Smooth muscle cell (in vitro differentiated cells): ENCODE measurements at regions not wholly inside any gene's neighbourhood (a gene's known extent, or its start where the extent isn't known, plus 50 kb on each side); places are given as distances from the start of the nearest gene placed in this dataset.

Experiments used
- DNase-seq: peaks from one replicate; lab custom pipeline; 2025; ENCODE audit not compliant: unreplicated experiment; lab: John Stamatoyannopoulos, UW
- H2AFZ ChIP-seq: fragments of 200-600 bp; sonication (generic); 2 replicates; pipeline ENCODE4 v1.6.0; 2016; ENCODE audit warnings: antibody characterized with exemption, low read depth, mild to moderate bottlenecking
- H3F3A ChIP-seq: fragments of 200-600 bp; sonication (generic); 2 replicates; pipeline ENCODE4 v1.6.0; 2017; ENCODE audit warnings: antibody characterized with exemption, low read depth
- H3K27ac ChIP-seq: fragments of 200-600 bp; sonication (generic); 2 replicates; pipeline ENCODE4 v1.5.1; 2016; ENCODE audit warnings: low read depth, mild to moderate bottlenecking
- H3K27me3 ChIP-seq: fragments of 200-600 bp; sonication (generic); 2 replicates; pipeline ENCODE4 v1.6.1; 2016; ENCODE audit warnings: low read depth, mild to moderate bottlenecking
- H3K36me3 ChIP-seq: fragments of 200-600 bp; sonication (generic); 2 replicates; pipeline ENCODE4 v1.5.1; 2016; ENCODE audit warnings: low read depth
- H3K4me1 ChIP-seq: fragments of 200-600 bp; sonication (generic); 2 replicates; pipeline ENCODE4 v1.5.1; 2016; ENCODE audit warnings: low read depth
- H3K4me2 ChIP-seq: fragments of 200-600 bp; sonication (generic); 2 replicates; pipeline ENCODE4 v1.6.0; 2016; ENCODE audit warnings: mild to moderate bottlenecking
- H3K4me3 ChIP-seq: fragments of 200-600 bp; sonication (generic); 2 replicates; pipeline ENCODE4 v1.5.1; 2016; ENCODE audit warnings: mild to moderate bottlenecking
- H3K79me2 ChIP-seq: fragments of 200-600 bp; sonication (generic); 2 replicates; pipeline ENCODE4 v1.6.0; 2016; ENCODE audit warnings: low read depth, mild to moderate bottlenecking
- H3K9ac ChIP-seq: fragments of 200-600 bp; sonication (generic); 2 replicates; pipeline ENCODE4 v1.6.0; 2016; ENCODE audit warnings: low read depth
- H3K9me3 ChIP-seq: fragments of 200-600 bp; sonication (generic); replicated peaks from 2 replicates; pipeline ENCODE4 v1.5.1; 2016; ENCODE audit warnings: low read depth
- H4K20me1 ChIP-seq: fragments of 200-600 bp; sonication (generic); 2 replicates; pipeline ENCODE4 v1.6.0; 2016; ENCODE audit warnings: low read depth
- CTCF ChIP-seq: fragments of 200-600 bp; sonication (generic); IDR thresholded peaks from 2 replicates; pipeline ENCODE4 v1.5.1; 2017; ENCODE audit warnings: borderline replicate concordance, mild to moderate bottlenecking, antibody characterized with exemption; ENCODE audit not compliant: insufficient read depth, poor library complexity, severe bottlenecking
- WGBS: methylation state at CpG from one replicate; pipeline ENCODE4 v1.1.7; 2016; ENCODE audit warnings: low lambda C conversion rate; 5-methylcytosine and 5-hydroxymethylcytosine counted together

DNA sequence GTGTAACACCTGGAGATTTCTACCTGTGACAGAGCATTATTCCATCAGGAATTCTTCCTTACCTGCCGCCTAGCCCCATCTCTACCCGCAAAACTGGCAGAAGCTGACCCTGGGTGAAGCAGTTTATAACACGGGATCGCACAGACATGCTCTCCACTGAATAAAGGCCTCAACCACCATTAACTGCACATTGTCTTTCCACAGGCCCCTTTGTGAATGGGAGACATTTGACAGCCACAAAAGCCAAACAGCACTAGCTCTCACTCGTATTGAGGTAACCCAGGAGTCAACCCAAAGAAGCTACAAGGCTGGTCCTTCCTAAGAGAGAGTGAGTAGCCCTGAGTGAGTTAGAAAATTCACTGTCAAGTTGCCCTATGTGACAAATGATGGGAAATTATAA, 135.6 kb downstream of the RCN1 start:
- no peak overlapping the region for H3K4me3 ChIP-seq
- no peaks in the 10 kb centered on the region for H3K79me2 ChIP-seq
- no peaks in the 10 kb centered on the region for H3K27me3 ChIP-seq
- H3K4me1 ChIP-seq, result no peaks in the 10 kb centered on the region
- WGBS, result 90% methylated on average over 5 of the region's 5 CpGs
- no peak for TF ChIP-seq CTCF
- H3K36me3 ChIP-seq, result no peaks in the 10 kb centered on the region
- no peak overlapping the region for H2AFZ ChIP-seq
- H3K4me2 ChIP-seq, result no peak overlapping the region
- H3K27ac ChIP-seq, result no peak overlapping the region
- H3K9me3 ChIP-seq, result no peaks in the 10 kb centered on the region
- H3F3A ChIP-seq, result no peaks in the 10 kb centered on the region
- H4K20me1 ChIP-seq, result no peaks in the 10 kb centered on the region
- no peak overlapping the region for H3K9ac ChIP-seq
- no peak for DNase-seq

DNA sequence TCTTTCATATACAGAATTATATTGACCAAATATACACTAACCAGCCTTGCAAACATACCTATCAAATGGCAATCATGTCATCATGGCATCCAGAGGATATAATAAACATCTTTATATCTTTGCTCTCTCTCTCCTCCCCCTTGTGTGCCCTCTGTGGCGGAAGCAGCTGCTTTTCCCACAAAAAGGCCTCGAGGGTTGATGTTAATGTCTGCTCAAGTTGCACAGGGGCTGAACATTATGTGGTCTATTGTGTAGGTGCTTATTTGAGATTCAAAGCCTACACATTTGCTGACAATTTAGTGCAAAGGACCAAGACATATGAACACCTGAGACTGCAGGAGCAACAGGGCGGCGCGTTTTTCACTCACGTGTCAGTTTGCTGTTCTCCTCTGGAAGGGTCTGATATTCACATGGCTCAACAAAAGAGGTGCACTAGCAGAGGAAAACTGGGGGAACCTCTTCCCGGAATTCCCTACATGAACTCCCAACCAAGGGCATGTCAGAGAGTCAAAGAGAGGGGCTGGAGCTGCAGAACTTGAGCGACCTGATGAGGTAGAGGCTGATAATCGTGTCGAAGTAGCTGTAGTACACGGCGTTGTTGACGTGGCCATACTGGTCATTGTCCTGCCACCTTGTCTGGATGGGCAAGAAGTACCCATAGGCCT, 138.8 kb downstream of the RCN1 start:
- no peak for DNase-seq
- H2AFZ ChIP-seq, result no peak overlapping the region
- no peaks in the 10 kb centered on the region for H3K79me2 ChIP-seq
- no peaks in the 10 kb centered on the region for H3K9me3 ChIP-seq
- H4K20me1 ChIP-seq, result no peaks in the 10 kb centered on the region
- H3F3A ChIP-seq, result no peaks in the 10 kb centered on the region
- TF ChIP-seq CTCF, result no peak
- no peak overlapping the region for H3K4me3 ChIP-seq
- no peak overlapping the region for H3K27ac ChIP-seq
- 89% methylated on average over 13 of the region's 13 CpGs for WGBS
- H3K36me3 ChIP-seq, result no peaks in the 10 kb centered on the region
- no peak overlapping the region for H3K9ac ChIP-seq
- H3K4me1 ChIP-seq, result no peaks in the 10 kb centered on the region
- H3K4me2 ChIP-seq, result no peak overlapping the region
- H3K27me3 ChIP-seq, result peaks cover 11% of the 10 kb centered on the region

DNA sequence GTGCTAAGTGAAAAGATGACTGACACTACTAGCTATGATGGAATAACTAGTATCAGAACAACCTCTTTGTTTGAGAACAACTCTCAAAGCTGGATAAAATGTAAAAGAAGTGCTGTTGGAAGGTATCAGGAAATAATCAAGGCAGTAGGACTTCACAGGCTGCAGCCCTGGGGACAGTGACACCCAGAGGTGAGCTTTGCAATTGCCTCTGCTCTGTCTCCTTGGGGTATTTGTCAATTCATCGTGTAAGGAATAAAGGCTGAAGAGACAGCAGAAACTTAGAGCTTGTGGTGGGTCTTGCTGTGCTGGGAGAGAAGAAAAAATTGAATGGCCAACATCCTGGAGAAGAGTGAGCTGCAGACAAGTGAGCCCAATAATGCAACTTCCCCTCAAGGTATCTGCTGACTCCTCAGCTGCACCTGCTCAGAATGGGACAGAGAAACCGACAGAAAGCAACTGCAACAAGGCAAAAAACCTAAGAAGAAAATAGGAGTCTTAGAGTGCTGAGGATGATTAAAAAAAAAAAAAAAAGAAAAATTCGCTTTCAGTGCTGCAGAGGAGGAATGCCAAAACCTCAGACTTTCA, 141.1 kb downstream of the RCN1 start:
- Histone ChIP-seq H3K4me2 (no peak overlapping the region), H3F3A (no peaks in the 10 kb centered on the region), H3K27me3 (peaks cover 17% of the 10 kb centered on the region), H3K4me3 (no peak overlapping the region), H3K27ac (no peak overlapping the region), H3K4me1 (no peaks in the 10 kb centered on the region), H3K9me3 (no peaks in the 10 kb centered on the region), H3K9ac (no peak overlapping the region), H3K36me3 (no peaks in the 10 kb centered on the region), H2AFZ (no peak overlapping the region), H3K79me2 (no peaks in the 10 kb centered on the region), H4K20me1 (no peaks in the 10 kb centered on the region)
- 53% methylated on average over 3 of the region's 3 CpGs for WGBS
- no peak for DNase-seq
- TF ChIP-seq CTCF, result peak; percentile 58

- Histone ChIP-seq H4K20me1 (no peaks in the 10 kb centered on the region), H3K9ac (no peak overlapping the region), H3K27me3 (peaks cover 17% of the 10 kb centered on the region), H3K79me2 (no peaks in the 10 kb centered on the region), H3F3A (no peaks in the 10 kb centered on the region), H3K27ac (no peak overlapping the region), H3K36me3 (no peaks in the 10 kb centered on the region), H3K4me3 (no peak overlapping the region), H3K9me3 (no peaks in the 10 kb centered on the region), H3K4me1 (no peaks in the 10 kb centered on the region), H3K4me2 (no peak overlapping the region), H2AFZ (no peak overlapping the region)
- no peak for TF ChIP-seq CTCF
- WGBS, result 56% methylated on average over 4 of the region's 4 CpGs
- DNase-seq, result no peak
Observed at GRCh38 chr11:32232516-32232915, 141.6 kb downstream of the RCN1 start.
